MCF 10A (cell line): ENCODE measurements at regions not wholly inside any gene's neighbourhood (a gene's known extent, or its start where the extent isn't known, plus 50 kb on each side); places are given as distances from the start of the nearest gene placed in this dataset.

Source experiments
- BruUV-seq: library from RNA; stranded (reverse); fragments of 400-500 nt; replicated peaks from 2 replicates; lab custom pipeline; 2021; lab: Mats Ljungman, UMichigan
- CTCF ChIA-PET: fragments of 300-600 bp; sonication (Branson Sonifier 250); formaldehyde crosslinking; extraction: SDS; loops from one replicate; lab custom pipeline; 2021; ENCODE audit warnings: antibody characterized with exemption, inconsistent platforms; lab: Yijun Ruan, JAX
- POLR2A ChIA-PET: fragments of 300-600, 350-650 bp; sonication (Branson Sonifier 250); formaldehyde crosslinking; extraction: SDS; loops from one replicate; lab custom pipeline; 2020; ENCODE audit warnings: antibody characterized with exemption, inconsistent platforms; lab: Yijun Ruan, JAX
- DNase-seq: peaks from one replicate; pipeline ENCODE4 v3.0.0-alpha.2; 2018; ENCODE audit not compliant: unreplicated experiment
- H3K27ac Mint-ChIP-seq: one replicate; pipeline ENCODE4 v1.8.0; 2022; ENCODE audit warnings: mild to moderate bottlenecking, low read depth, mixed read lengths; ENCODE audit not compliant: unreplicated experiment
- H3K27me3 Mint-ChIP-seq: one replicate; pipeline ENCODE4 v1.8.0; 2022; ENCODE audit warnings: mixed read lengths; ENCODE audit not compliant: insufficient read depth, unreplicated experiment
- H3K36me3 Mint-ChIP-seq: one replicate; pipeline ENCODE4 v1.8.0; 2022; ENCODE audit warnings: mild to moderate bottlenecking, moderate library complexity, mixed read lengths; ENCODE audit not compliant: insufficient read depth, unreplicated experiment
- H3K4me1 Mint-ChIP-seq: one replicate; pipeline ENCODE4 v1.8.0; 2022; ENCODE audit warnings: mixed read lengths; ENCODE audit not compliant: insufficient read depth, unreplicated experiment
- H3K4me3 Mint-ChIP-seq: one replicate; pipeline ENCODE4 v1.8.0; 2022; ENCODE audit warnings: mild to moderate bottlenecking, moderate library complexity, mixed read lengths; ENCODE audit not compliant: unreplicated experiment
- H3K9me3 Mint-ChIP-seq: one replicate; pipeline ENCODE4 v1.8.0; 2022; ENCODE audit warnings: mixed read lengths; ENCODE audit not compliant: unreplicated experiment
- CTCF ChIP-seq: fragments of 200-600 bp; IDR thresholded peaks from one replicate; pipeline ENCODE4 v1.8.0; 2022; ENCODE audit warnings: antibody characterized with exemption, mild to moderate bottlenecking; ENCODE audit not compliant: unreplicated experiment
- intact Hi-C: fragments of 100-400 bp; cut with micrococcal nuclease; formaldehyde crosslinking; loops from 2 replicates; pipeline ENCODE4 v1.14.1; 2022

GRCh38 chr2:23239374-23239773 lies 145.6 kb upstream of the KLHL29 start:
- H3K27ac Mint-ChIP-seq = no peak overlapping the region
- no peaks in the 10 kb centered on the region for H3K9me3 Mint-ChIP-seq
- POLR2A ChIA-PET = no interaction called here
- CTCF ChIA-PET = interaction anchor here (0.6 to 1.2 kb wide), 2 partner anchors 306 to 332 kb away, joined by 3 read pairs; no protein-coding TSS in a partner anchor
- DNase-seq = no peak
- intact Hi-C loops = no loop called here
- H3K4me1 Mint-ChIP-seq = no peaks in the 10 kb centered on the region
- H3K36me3 Mint-ChIP-seq = no peaks in the 10 kb centered on the region
- H3K4me3 Mint-ChIP-seq = no peak overlapping the region
- no peak for TF ChIP-seq CTCF
- H3K27me3 Mint-ChIP-seq = peaks cover 44% of the 10 kb centered on the region
- BruUV-seq = no TSS peak

GRCh38 chr2:23241121-23241520 lies 143.9 kb upstream of the KLHL29 start:
- CTCF ChIA-PET = no interaction called here
- no TSS peak for BruUV-seq
- no peak for TF ChIP-seq CTCF
- H3K36me3 Mint-ChIP-seq = no peaks in the 10 kb centered on the region
- DNase-seq = no peak
- H3K4me3 Mint-ChIP-seq = no peak overlapping the region
- no peaks in the 10 kb centered on the region for H3K9me3 Mint-ChIP-seq
- peaks cover 28% of the 10 kb centered on the region for H3K27me3 Mint-ChIP-seq
- H3K27ac Mint-ChIP-seq = no peak overlapping the region
- intact Hi-C loops = no loop called here
- POLR2A ChIA-PET = no interaction called here
- no peaks in the 10 kb centered on the region for H3K4me1 Mint-ChIP-seq

- no TSS peak for BruUV-seq
- no peaks in the 10 kb centered on the region for H3K9me3 Mint-ChIP-seq
These were observed 143.3 kb upstream of the KLHL29 start for GRCh38 chr2:23241611-23242245.

GRCh38 chr2:23243073-23243659 lies 141.8 kb upstream of the KLHL29 start:
- ChIA-PET POLR2A (no interaction called here), CTCF (no interaction called here)
- Mint-ChIP-seq H3K9me3 (no peaks in the 10 kb centered on the region), H3K36me3 (no peaks in the 10 kb centered on the region), H3K27ac (no peak overlapping the region), H3K4me3 (no peak overlapping the region), H3K27me3 (peaks cover 11% of the 10 kb centered on the region), H3K4me1 (no peaks in the 10 kb centered on the region)
- BruUV-seq = no TSS peak
- TF ChIP-seq CTCF = no peak
- intact Hi-C loops = no loop called here
- DNase-seq = no peak

More at GRCh38 chr2:23241611-23242245, 143.3 kb upstream of the KLHL29 start:
- peaks cover 26% of the 10 kb centered on the region for H3K27me3 Mint-ChIP-seq
- no peak overlapping the region for H3K4me3 Mint-ChIP-seq
- no peaks in the 10 kb centered on the region for H3K36me3 Mint-ChIP-seq
- no peaks in the 10 kb centered on the region for H3K4me1 Mint-ChIP-seq
- H3K27ac Mint-ChIP-seq = no peak overlapping the region
- CTCF ChIA-PET = no interaction called here
- POLR2A ChIA-PET = no interaction called here
- intact Hi-C loops = no loop called here
- peak; percentile 65 for DNase-seq
- TF ChIP-seq CTCF = no peak
